Panc1 (cell line): ENCODE measurements at regions not wholly inside any gene's neighbourhood (a gene's known extent, or its start where the extent isn't known, plus 50 kb on each side); places are given as distances from the start of the nearest gene placed in this dataset.

Source experiments
- ATAC-seq: fragments of 200-7000 bp; cut with Tn5 transposase; 2 replicates; pipeline ENCODE4 v1.9.1; 2020; ENCODE audit warnings: mild to moderate bottlenecking, moderate library complexity
- BruUV-seq: library from RNA; stranded (reverse); fragments of 400-500 nt; replicated peaks from 2 replicates; lab custom pipeline; 2021; lab: Mats Ljungman, UMichigan
- CTCF ChIA-PET: fragments of 300-600 bp; sonication (Branson Sonifier 250); formaldehyde crosslinking; loops from one replicate; lab custom pipeline; 2022; ENCODE audit warnings: antibody characterized with exemption; lab: Charles Lee
- POLR2A ChIA-PET: fragments of 300-600 bp; sonication (Branson Sonifier 250); formaldehyde crosslinking; loops from one replicate; lab custom pipeline; 2022; ENCODE audit warnings: antibody characterized with exemption; lab: Charles Lee
- DNase-seq: peaks from one replicate; pipeline ENCODE4 v3.0.0-alpha.2; 2010; ENCODE audit warnings: low read depth, low spot score
- H3K27ac ChIP-seq: 2 replicates; pipeline ENCODE4 v1.5.1; 2011; ENCODE audit warnings: mild to moderate bottlenecking, low read length, inconsistent platforms
- H3K27me3 ChIP-seq: fragments of 200-500 bp; sonication (Bioruptor generic); 2 replicates; pipeline ENCODE4 v1.6.0; 2014; ENCODE audit warnings: low read length, inconsistent platforms; ENCODE audit not compliant: control insufficient read depth, insufficient read depth
- H3K36me3 ChIP-seq: fragments of 200-500 bp; sonication (Bioruptor generic); 2 replicates; pipeline ENCODE4 v1.5.1; 2014; ENCODE audit warnings: inconsistent platforms, mild to moderate bottlenecking, low read length, moderate library complexity; ENCODE audit not compliant: control insufficient read depth, insufficient read depth
- H3K4me1 ChIP-seq: 2 replicates; pipeline ENCODE4 v1.5.1; 2011; ENCODE audit warnings: inconsistent platforms, mild to moderate bottlenecking, low read length, moderate library complexity; ENCODE audit not compliant: control insufficient read depth, insufficient read depth
- H3K4me3 ChIP-seq, 2 experiments: 2 replicates each; pipeline ENCODE4 v1.5.1; 2011 to 2012; ENCODE audit warnings: low read depth in 2 of 2, low read length in 2 of 2, mild to moderate bottlenecking in 2 of 2, inconsistent platforms in 1 of 2, moderate library complexity in 1 of 2
- H3K9me3 ChIP-seq: fragments of 200-500 bp; sonication (Bioruptor generic); 2 replicates; pipeline ENCODE4 v1.5.1; 2014; ENCODE audit warnings: low read depth, mild to moderate bottlenecking, inconsistent platforms, low read length, moderate library complexity; ENCODE audit not compliant: control insufficient read depth, insufficient read depth
- POLR2AphosphoS5 ChIP-seq: IDR thresholded peaks from 2 replicates; pipeline ENCODE4 v1.6.1; 2012; ENCODE audit warnings: mild to moderate bottlenecking, low read depth, low read length, moderate library complexity
- REST ChIP-seq, 2 experiments: IDR thresholded peaks; 2 replicates each; pipeline ENCODE4 v1.6.1; 2011 to 2012; ENCODE audit warnings: low read depth in 2 of 2, control low read depth in 1 of 2, low read length in 1 of 2, mild to moderate bottlenecking in 1 of 2, moderate library complexity in 1 of 2; ENCODE audit not compliant: insufficient read depth in 1 of 2
- SIN3A ChIP-seq: IDR thresholded peaks from 2 replicates; pipeline ENCODE4 v1.6.1; 2012; ENCODE audit warnings: low read depth, mild to moderate bottlenecking, low read length, moderate library complexity, borderline replicate concordance; ENCODE audit not compliant: insufficient read depth
- TCF7L2 ChIP-seq: IDR thresholded peaks from 2 replicates; pipeline ENCODE4 v1.6.1; 2011; ENCODE audit warnings: mild to moderate bottlenecking, low read depth, low read length, inconsistent platforms
- in situ Hi-C: cut with HindIII; loops from 2 replicates; pipeline ENCODE4 v1.10.0; 2016; ENCODE audit warnings: low sequenced_read_pairs, low pct_unique_long_range_greater_than_20kb
- intact Hi-C: fragments of 100-400 bp; cut with micrococcal nuclease; formaldehyde crosslinking; loops from one replicate; pipeline ENCODE4 v1.10.0; 2022; ENCODE audit not compliant: unreplicated experiment
- TF ChIP-seq, protein P1 (sequence below): fragments of 450-650 bp; IDR thresholded peaks from 2 replicates; pipeline ENCODE4 v1.5.1; 2017; ENCODE audit warnings: mild to moderate bottlenecking

GRCh38 chr12:5160827-5161226 is 117.1 kb downstream of the KCNA5 start:
- intact Hi-C loops: no loop called here
- in situ Hi-C loops: no loop called here

DNA sequence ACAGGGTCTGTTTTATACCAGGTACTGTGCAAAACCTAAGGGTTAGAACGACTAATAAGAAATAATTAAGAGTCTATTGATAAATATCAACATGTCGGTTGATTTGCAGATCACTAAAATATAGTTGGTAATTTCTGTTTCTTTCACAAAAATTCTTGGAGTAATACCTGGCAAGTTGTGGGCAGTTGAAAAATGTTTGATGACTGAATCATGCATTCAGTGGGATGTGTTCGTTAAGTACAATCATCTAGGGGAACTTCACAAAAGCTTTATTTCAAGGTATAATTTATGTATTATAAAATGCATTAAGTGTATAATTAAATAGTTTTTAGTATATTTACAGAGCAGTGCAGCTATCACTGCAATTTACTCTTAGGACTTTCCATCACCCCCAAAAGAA is 120.0 kb downstream of the KCNA5 start:
- DNase-seq: no peak
- ChIA-PET CTCF (no interaction called here), POLR2A (no interaction called here)
- in situ Hi-C loops: no loop called here
- TF ChIP-seq POLR2AphosphoS5 (no peak), TCF7L2 (no peak), SIN3A (no peak), REST (IDR thresholded peaks at IDR 0.05; ENCODE audit: insufficient read depth in 1 of 2, low read depth in 2 of 2, low read length in 1 of 2) (no peak)
- TF ChIP-seq, protein P1, sequence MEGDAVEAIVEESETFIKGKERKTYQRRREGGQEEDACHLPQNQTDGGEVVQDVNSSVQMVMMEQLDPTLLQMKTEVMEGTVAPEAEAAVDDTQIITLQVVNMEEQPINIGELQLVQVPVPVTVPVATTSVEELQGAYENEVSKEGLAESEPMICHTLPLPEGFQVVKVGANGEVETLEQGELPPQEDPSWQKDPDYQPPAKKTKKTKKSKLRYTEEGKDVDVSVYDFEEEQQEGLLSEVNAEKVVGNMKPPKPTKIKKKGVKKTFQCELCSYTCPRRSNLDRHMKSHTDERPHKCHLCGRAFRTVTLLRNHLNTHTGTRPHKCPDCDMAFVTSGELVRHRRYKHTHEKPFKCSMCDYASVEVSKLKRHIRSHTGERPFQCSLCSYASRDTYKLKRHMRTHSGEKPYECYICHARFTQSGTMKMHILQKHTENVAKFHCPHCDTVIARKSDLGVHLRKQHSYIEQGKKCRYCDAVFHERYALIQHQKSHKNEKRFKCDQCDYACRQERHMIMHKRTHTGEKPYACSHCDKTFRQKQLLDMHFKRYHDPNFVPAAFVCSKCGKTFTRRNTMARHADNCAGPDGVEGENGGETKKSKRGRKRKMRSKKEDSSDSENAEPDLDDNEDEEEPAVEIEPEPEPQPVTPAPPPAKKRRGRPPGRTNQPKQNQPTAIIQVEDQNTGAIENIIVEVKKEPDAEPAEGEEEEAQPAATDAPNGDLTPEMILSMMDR: no peak
- Histone ChIP-seq H3K27me3 (no peaks in the 10 kb centered on the region; the same call in 1 of the 2 replicates), H3K27ac (no peak overlapping the region), H3K9me3 (no peaks in the 10 kb centered on the region), H3K4me3 (no peak overlapping the region), H3K4me1 (no peaks in the 10 kb centered on the region), H3K36me3 (no peaks in the 10 kb centered on the region)
- no peak for ATAC-seq
- BruUV-seq: no TSS peak
- intact Hi-C loops: no loop called here

More at GRCh38 chr12:5160827-5161226, 117.1 kb downstream of the KCNA5 start:
- ChIA-PET POLR2A (no interaction called here), CTCF (no interaction called here)
- no peaks in the 10 kb centered on the region for H3K9me3 ChIP-seq
- H3K27me3 ChIP-seq: no peaks in the 10 kb centered on the region; the same call in 1 of the 2 replicates
- DNase-seq (no peak), ATAC-seq (no peak)
- TF ChIP-seq REST (IDR thresholded peaks at IDR 0.05; ENCODE audit: insufficient read depth in 1 of 2, low read depth in 2 of 2, low read length in 1 of 2) (no peak), POLR2AphosphoS5 (no peak)
- TF ChIP-seq, protein P1: no peak
- H3K4me3 ChIP-seq: no peak overlapping the region
- BruUV-seq: no TSS peak
- no peaks in the 10 kb centered on the region for H3K4me1 ChIP-seq
- no peak overlapping the region for H3K27ac ChIP-seq
- H3K36me3 ChIP-seq: no peaks in the 10 kb centered on the region
